HEK293T (cell line): ENCODE measurements at regions not wholly inside any gene's neighbourhood (a gene's known extent, or its start where the extent isn't known, plus 50 kb on each side); places are given as distances from the start of the nearest gene placed in this dataset.

ENCODE experiments used
- FOXK2 ChIP-seq: fragments of 450-650 bp; IDR thresholded peaks from 2 replicates; pipeline ENCODE4 v1.6.1; 2016; ENCODE audit warnings: mild to moderate bottlenecking
- FOXM1 ChIP-seq: fragments of 450-650 bp; IDR thresholded peaks from 2 replicates; pipeline ENCODE4 v1.6.1; 2017; ENCODE audit warnings: mild to moderate bottlenecking, borderline replicate concordance
- HDGF ChIP-seq: fragments of 450-650 bp; IDR thresholded peaks from 2 replicates; pipeline ENCODE4 v1.6.1; 2017; ENCODE audit warnings: antibody characterized with exemption, borderline replicate concordance
- TARDBP ChIP-seq: fragments of 450-650 bp; IDR thresholded peaks from 2 replicates; pipeline ENCODE4 v1.6.1; 2016
- ZNF384 ChIP-seq: fragments of 450-650 bp; IDR thresholded peaks from 2 replicates; pipeline ENCODE4 v1.6.1; 2016

- TF ChIP-seq HDGF = no peak
- TF ChIP-seq FOXM1 = no peak
- no peak for TF ChIP-seq ZNF384
- no peak for TF ChIP-seq FOXK2
- no peak for TF ChIP-seq TARDBP
These were observed 246.7 kb downstream of the SHOX2 start for GRCh38 chr3:157859541-157859940.
